ENCODE measurements at regions not wholly inside any gene's neighbourhood (a gene's known extent, or its start where the extent isn't known, plus 50 kb on each side); places are given as distances from the start of the nearest gene placed in this dataset.

- Histone ChIP-seq H3K36me3 (no peaks in the 10 kb centered on the region), H3K9me3 (no peaks in the 10 kb centered on the region), H3K27me3 (no peaks in the 10 kb centered on the region), H3K27ac (no peak overlapping the region), H3K4me1 (no peaks in the 10 kb centered on the region), H3K4me3 (no peak overlapping the region)
- no peak for DNase-seq
- TF ChIP-seq CTCF (IDR thresholded peaks at IDR 0.05) (no peak), POLR2A (IDR thresholded peaks at IDR 0.05) (no peak), POLR2AphosphoS5 (IDR thresholded peaks at IDR 0.05) (no peak), EP300 (IDR thresholded peaks at IDR 0.05) (no peak)
- intact Hi-C loops (cut with DNase I), result no loop called here
- whole genome bisulfite sequencing, 2 donors, result 70 to 75% methylated on average over 6 of the region's 6 CpGs
These were observed 399.9 kb upstream of the CYRIA start for GRCh38 chr2:17065536-17065935.

- no peak overlapping the region for H3K27ac ChIP-seq
- H3K4me1 ChIP-seq, result no peaks in the 10 kb centered on the region
- H3K4me3 ChIP-seq, result no peak overlapping the region
- no peak for TF ChIP-seq EP300 (IDR thresholded peaks at IDR 0.05)
- TF ChIP-seq POLR2AphosphoS5 (IDR thresholded peaks at IDR 0.05), result no peak
- TF ChIP-seq CTCF (IDR thresholded peaks at IDR 0.05), result no peak
- no peak for TF ChIP-seq POLR2A (IDR thresholded peaks at IDR 0.05)
- WGBS, 2 donors, result 93 to 94% methylated on average over 2 of the region's 2 CpGs
- no peaks in the 10 kb centered on the region for H3K27me3 ChIP-seq
- intact Hi-C loops (cut with DNase I), result no loop called here
- H3K9me3 ChIP-seq, result no peaks in the 10 kb centered on the region
- no peaks in the 10 kb centered on the region for H3K36me3 ChIP-seq
- DNase-seq, result no peak
These were observed 395.4 kb upstream of the CYRIA start for GRCh38 chr2:17061028-17061427.

GRCh38 chr2:17059458-17059857, 393.8 kb upstream of the CYRIA start:
- intact Hi-C loops (cut with DNase I), result no loop called here
- H3K36me3 ChIP-seq, result no peaks in the 10 kb centered on the region
- H3K27ac ChIP-seq, result no peak overlapping the region
- H3K9me3 ChIP-seq, result no peaks in the 10 kb centered on the region
- 50 to 82% methylated on average over 1 of the region's 1 CpG for WGBS, 2 donors
- H3K4me3 ChIP-seq, result no peak overlapping the region
- no peak for DNase-seq
- H3K27me3 ChIP-seq, result no peaks in the 10 kb centered on the region
- H3K4me1 ChIP-seq, result no peaks in the 10 kb centered on the region
- TF ChIP-seq EP300 (IDR thresholded peaks at IDR 0.05), result no peak
- no peak for TF ChIP-seq CTCF (IDR thresholded peaks at IDR 0.05)
- TF ChIP-seq POLR2A (IDR thresholded peaks at IDR 0.05), result no peak
- TF ChIP-seq POLR2AphosphoS5 (IDR thresholded peaks at IDR 0.05), result no peak

- Histone ChIP-seq H3K27ac (no peak overlapping the region), H3K9me3 (no peaks in the 10 kb centered on the region), H3K36me3 (no peaks in the 10 kb centered on the region), H3K4me3 (no peak overlapping the region), H3K4me1 (no peaks in the 10 kb centered on the region), H3K27me3 (no peaks in the 10 kb centered on the region)
- no peak for TF ChIP-seq CTCF (IDR thresholded peaks at IDR 0.05)
- TF ChIP-seq POLR2AphosphoS5 (IDR thresholded peaks at IDR 0.05), result no peak
- TF ChIP-seq EP300 (IDR thresholded peaks at IDR 0.05), result no peak
- TF ChIP-seq POLR2A (IDR thresholded peaks at IDR 0.05), result no peak
- intact Hi-C loops (cut with DNase I), result no loop called here
- 58 to 64% methylated on average over 3 of the region's 3 CpGs for WGBS, 2 donors
- DNase-seq, result no peak
These were observed 393.3 kb upstream of the CYRIA start for GRCh38 chr2:17058772-17059402.

Measured in sigmoid colon (tissue), 6 donors.